ENCODE measurements at regions not wholly inside any gene's neighbourhood (a gene's known extent, or its start where the extent isn't known, plus 50 kb on each side); places are given as distances from the start of the nearest gene placed in this dataset.

GRCh38 chr2:157055660-157056199, 201.8 kb upstream of the GALNT5 start:
- intact Hi-C loops (cut with micrococcal nuclease): loop anchor here (1.0 to 5.0 kb wide), 10 partner anchors 23 to 1678 kb away; no protein-coding TSS in a partner anchor
- no peak for FAIRE-seq

More at GRCh38 chr2:157055660-157056199, 201.8 kb upstream of the GALNT5 start:
- H3K36me3 ChIP-seq (ENCODE audit: control insufficient read depth in 2 of 2, extremely low read depth in 1 of 2, insufficient read depth in 2 of 2, low read length in 2 of 2): no peaks in the 10 kb centered on the region
- H3K27ac ChIP-seq (ENCODE audit: insufficient read depth, low read depth, low read length): peak overlapping the region; percentile 66
- peaks cover 0 to 1% of the 10 kb centered on the region in 2 experiments for H3K27me3 ChIP-seq (ENCODE audit: control insufficient read depth in 2 of 2, insufficient read depth in 2 of 2, low read length in 2 of 2)
- CTCF ChIA-PET: interaction anchor here (0.6 to 3.2 kb wide), 44 partner anchors 9 to 1687 kb away, joined by 3 to 41 read pairs (median 4); no protein-coding TSS in a partner anchor
- POLR2A ChIA-PET: no interaction called here
- no peaks in the 10 kb centered on the region for H3K9me3 ChIP-seq (replicated peaks; ENCODE audit: control insufficient read depth, insufficient read depth, low read length)
- peak overlapping the region; percentile 72 for H3K4me2 ChIP-seq (ENCODE audit: insufficient read depth, low read length)
- no peaks in the 10 kb centered on the region for H3K79me2 ChIP-seq (ENCODE audit: control insufficient read depth, insufficient read depth, low read length)
- H3K4me3 ChIP-seq (replicated peaks in 1 of 3; ENCODE audit: insufficient read depth in 1 of 3, low read depth in 1 of 3, low read length in 3 of 3): peak overlapping the region in 1 of 3 experiments; percentile 40
- TF ChIP-seq MAX (IDR thresholded peaks at IDR 0.05; ENCODE audit: insufficient read depth, insufficient read length): no peak
- peak; percentile 26 to 29 for TF ChIP-seq CTCF (IDR thresholded peaks at IDR 0.05; ENCODE audit: extremely low read depth in 1 of 2, insufficient read depth in 1 of 2, low read depth in 1 of 2, low read length in 2 of 2)
- no peak for TF ChIP-seq MYC (IDR thresholded peaks at IDR 0.05; ENCODE audit: low read depth, low read length)
- BruUV-seq (replicated peaks): TSS peak; percentile 62
- no peaks in the 10 kb centered on the region for H3K9me1 ChIP-seq (replicated peaks; ENCODE audit: control insufficient read depth, extremely low read depth, insufficient read depth, low read length)
- DNase-seq (ENCODE audit: low read depth, low spot score): peak; percentile 61
- no peaks in the 10 kb centered on the region for H4K20me1 ChIP-seq (replicated peaks; ENCODE audit: control insufficient read depth, extremely low read depth, insufficient read depth, low read length)
- peak overlapping the region; percentile 47 for H3K9ac ChIP-seq (replicated peaks; ENCODE audit: extremely low read depth, insufficient read depth, low read length)
- H2AFZ ChIP-seq (ENCODE audit: low read depth, low read length): no peak overlapping the region
- dilution Hi-C loops (cut with MboI; ENCODE audit: extremely low pct_ligation_motif_present, low sequenced_read_pairs): no loop called here
- peaks cover 35% of the 10 kb centered on the region for H3K4me1 ChIP-seq (ENCODE audit: control insufficient read depth, extremely low read depth, insufficient read depth, low read length)

All from endothelial cell of umbilical vein (primary cell).